Lower leg skin (tissue), 4 donors: ENCODE measurements at regions not wholly inside any gene's neighbourhood (a gene's known extent, or its start where the extent isn't known, plus 50 kb on each side); places are given as distances from the start of the nearest gene placed in this dataset.

ENCODE experiments used
- DNase-seq, 2 donors: peaks; one replicate each; pipeline ENCODE4 v3.0.0-alpha.2; 2019; ENCODE audit warnings: low spot score in 2 of 2
- H3K4me3 ChIP-seq: fragments of 200-600 bp; sonication (generic); 2 replicates; pipeline ENCODE4 v1.5.1; 2017; ENCODE audit warnings: mild to moderate bottlenecking, low read depth; ENCODE audit not compliant: poor library complexity, severe bottlenecking
- POLR2A ChIP-seq, 2 donors: fragments of 450-650 bp; IDR thresholded peaks; one replicate each; pipeline ENCODE4 v1.6.1; 2016 to 2017; ENCODE audit warnings: antibody characterized with exemption in 2 of 2, mild to moderate bottlenecking in 1 of 2, moderate library complexity in 1 of 2
- WGBS, 2 donors: methylation state at CpG; one replicate each; pipeline ENCODE4 v1.1.5; 2018; 5-methylcytosine and 5-hydroxymethylcytosine counted together
- intact Hi-C: fragments of 100-400 bp; cut with DNase I; formaldehyde crosslinking; loops from one replicate; pipeline ENCODE4 v1.15.0; 2023; ENCODE audit warnings: low total_unique reads
- TF ChIP-seq, protein P1 (sequence below), 3 donors: fragments of 450-650 bp; IDR thresholded peaks; one replicate each; pipeline ENCODE4 v1.5.1; 2016; ENCODE audit warnings: antibody characterized with exemption in 3 of 3, mild to moderate bottlenecking in 3 of 3, moderate library complexity in 2 of 3

DNA sequence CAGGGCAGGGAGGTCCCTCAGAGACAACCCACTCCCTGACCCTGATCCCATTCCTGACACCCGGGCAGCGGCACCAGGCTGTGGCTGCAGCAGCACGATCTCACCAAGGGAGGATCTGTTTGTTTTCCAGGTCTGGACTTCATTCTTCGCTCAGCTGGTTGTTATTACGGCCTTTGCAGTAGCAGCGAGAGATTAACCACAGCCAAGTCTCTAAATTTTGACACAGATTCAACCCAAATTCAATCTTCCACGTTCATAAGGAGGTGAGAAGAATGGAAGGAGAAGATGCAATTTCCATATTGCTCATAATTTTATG, 91.1 kb upstream of the THBS2 start:
- H3K4me3 ChIP-seq, result no peak overlapping the region
- 14 to 23% methylated on average over 7 of the region's 7 CpGs for WGBS, 2 donors
- intact Hi-C loops, result no loop called here
- TF ChIP-seq, protein P1, sequence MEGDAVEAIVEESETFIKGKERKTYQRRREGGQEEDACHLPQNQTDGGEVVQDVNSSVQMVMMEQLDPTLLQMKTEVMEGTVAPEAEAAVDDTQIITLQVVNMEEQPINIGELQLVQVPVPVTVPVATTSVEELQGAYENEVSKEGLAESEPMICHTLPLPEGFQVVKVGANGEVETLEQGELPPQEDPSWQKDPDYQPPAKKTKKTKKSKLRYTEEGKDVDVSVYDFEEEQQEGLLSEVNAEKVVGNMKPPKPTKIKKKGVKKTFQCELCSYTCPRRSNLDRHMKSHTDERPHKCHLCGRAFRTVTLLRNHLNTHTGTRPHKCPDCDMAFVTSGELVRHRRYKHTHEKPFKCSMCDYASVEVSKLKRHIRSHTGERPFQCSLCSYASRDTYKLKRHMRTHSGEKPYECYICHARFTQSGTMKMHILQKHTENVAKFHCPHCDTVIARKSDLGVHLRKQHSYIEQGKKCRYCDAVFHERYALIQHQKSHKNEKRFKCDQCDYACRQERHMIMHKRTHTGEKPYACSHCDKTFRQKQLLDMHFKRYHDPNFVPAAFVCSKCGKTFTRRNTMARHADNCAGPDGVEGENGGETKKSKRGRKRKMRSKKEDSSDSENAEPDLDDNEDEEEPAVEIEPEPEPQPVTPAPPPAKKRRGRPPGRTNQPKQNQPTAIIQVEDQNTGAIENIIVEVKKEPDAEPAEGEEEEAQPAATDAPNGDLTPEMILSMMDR (IDR thresholded peaks at IDR 0.05), result no peak
- TF ChIP-seq POLR2A (IDR thresholded peaks at IDR 0.05), result no peak
- DNase-seq, result no peak

DNA sequence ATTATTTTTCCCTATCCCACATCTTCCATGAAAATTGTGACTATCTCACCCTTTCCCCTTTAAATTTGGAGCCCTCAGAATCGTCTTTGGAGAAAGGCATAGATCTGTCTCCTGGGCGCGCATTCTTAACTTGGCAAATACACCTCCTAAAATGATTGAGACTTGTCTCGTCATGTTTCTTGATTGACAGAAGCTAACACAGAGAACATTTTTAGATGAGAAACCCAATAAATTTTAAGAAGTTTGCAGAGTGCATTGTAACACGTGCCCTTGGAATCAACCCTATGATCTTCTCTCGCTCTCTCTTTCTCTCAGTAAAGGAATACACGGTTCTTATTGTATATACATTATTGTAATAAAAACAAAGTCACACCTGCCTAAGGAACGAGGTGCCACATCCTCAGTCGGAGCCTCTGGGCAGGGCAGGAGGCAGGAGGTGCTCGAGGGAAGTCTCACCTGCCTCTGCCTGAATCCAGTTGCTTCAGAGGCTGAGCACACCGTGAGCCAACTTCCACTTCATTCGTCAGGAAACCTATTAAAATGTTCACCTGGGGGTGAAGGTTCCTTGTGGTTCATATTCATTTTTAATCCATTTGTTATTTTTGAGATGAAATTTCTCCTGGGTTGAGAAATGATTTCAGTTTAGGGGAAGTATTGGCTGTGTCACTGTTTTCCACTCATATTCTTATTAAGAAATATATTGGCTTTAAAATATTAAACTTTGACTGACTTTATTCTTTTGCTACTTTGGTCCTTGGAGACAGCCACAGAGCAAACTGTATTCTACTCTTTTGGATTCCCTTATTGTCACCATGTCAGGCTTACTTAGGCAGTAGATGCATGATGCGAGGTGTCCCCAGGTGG, 90.5 kb upstream of the THBS2 start:
- intact Hi-C loops, result no loop called here
- 34 to 38% methylated on average over 13 of the region's 13 CpGs for WGBS, 2 donors
- DNase-seq, result no peak
- H3K4me3 ChIP-seq, result no peak overlapping the region
- TF ChIP-seq, protein P1 (IDR thresholded peaks at IDR 0.05), result no peak
- TF ChIP-seq POLR2A (IDR thresholded peaks at IDR 0.05), result no peak

DNA sequence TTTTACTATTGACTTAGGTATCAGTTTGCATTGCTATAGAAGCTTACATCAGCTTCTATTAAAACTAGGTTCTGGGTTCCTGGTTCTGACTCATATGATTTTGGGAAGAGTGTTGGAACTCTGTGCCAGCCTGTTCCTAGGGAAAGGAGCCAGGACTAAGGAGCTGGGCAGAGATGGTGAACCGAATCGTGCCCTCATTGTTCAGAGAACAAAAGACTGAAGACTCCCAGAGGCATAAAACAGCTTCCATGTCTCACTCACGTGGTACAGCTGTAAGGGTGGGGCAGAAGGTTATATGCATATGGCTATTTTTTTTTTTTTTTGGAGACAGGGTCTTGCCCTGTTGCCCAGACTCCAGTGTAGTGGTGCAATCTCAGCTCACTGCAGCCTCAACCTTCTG, 89.1 kb upstream of the THBS2 start:
- WGBS, 2 donors, result 31 to 34% methylated on average over 3 of the region's 3 CpGs
- DNase-seq, result no peak
- TF ChIP-seq, protein P1 (IDR thresholded peaks at IDR 0.05), result no peak
- TF ChIP-seq POLR2A (IDR thresholded peaks at IDR 0.05), result no peak
- intact Hi-C loops, result no loop called here
- H3K4me3 ChIP-seq, result no peak overlapping the region

DNA sequence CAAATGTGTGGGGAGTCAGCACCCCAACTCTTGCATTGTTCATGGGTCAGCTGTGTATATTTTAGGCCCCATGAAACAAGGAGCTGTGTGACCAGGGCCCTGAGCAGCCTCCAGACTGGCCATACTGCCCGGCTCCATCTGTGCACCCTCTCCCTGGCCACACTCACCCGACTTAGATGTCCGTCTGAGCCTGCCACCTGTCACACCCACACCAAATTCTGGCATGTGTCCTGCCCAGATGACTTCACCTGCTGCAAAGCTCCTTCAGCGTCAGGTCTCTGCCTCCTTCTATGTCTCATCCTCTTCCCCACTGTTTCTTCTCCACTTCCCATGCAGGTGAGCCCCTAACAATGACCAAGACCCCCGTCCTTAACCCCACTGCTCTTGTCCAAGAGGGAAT, 88.1 kb upstream of the THBS2 start:
- 64 to 65% methylated on average over 5 of the region's 5 CpGs for WGBS, 2 donors
- no peak overlapping the region for H3K4me3 ChIP-seq
- intact Hi-C loops, result no loop called here
- TF ChIP-seq, protein P1 (IDR thresholded peaks at IDR 0.05), result no peak
- TF ChIP-seq POLR2A (IDR thresholded peaks at IDR 0.05), result no peak
- DNase-seq, result no peak

DNA sequence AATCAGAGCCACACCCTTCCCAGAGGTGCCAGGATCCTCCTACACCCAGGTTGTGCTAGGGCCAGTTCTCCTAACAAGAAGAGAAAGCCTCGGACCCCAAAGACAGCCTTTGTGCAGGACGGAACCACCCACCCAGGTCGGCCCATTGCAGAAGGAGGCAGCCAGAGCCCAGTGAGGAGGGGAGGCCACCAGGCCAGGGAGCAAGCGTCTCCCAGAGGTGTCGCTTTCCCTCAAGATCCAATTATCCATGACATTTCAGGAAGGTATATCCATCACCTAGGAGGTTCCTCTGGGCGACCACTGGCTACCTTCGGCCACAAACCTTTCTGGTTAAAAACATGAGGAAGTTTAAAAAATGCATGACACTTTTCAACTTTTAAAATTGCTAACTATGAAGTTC, 87.4 kb upstream of the THBS2 start:
- intact Hi-C loops, result no loop called here
- 89 to 93% methylated on average over 7 of the region's 7 CpGs for WGBS, 2 donors
- TF ChIP-seq POLR2A (IDR thresholded peaks at IDR 0.05), result no peak
- TF ChIP-seq, protein P1 (IDR thresholded peaks at IDR 0.05), result no peak
- no peak overlapping the region for H3K4me3 ChIP-seq
- no peak for DNase-seq

DNA sequence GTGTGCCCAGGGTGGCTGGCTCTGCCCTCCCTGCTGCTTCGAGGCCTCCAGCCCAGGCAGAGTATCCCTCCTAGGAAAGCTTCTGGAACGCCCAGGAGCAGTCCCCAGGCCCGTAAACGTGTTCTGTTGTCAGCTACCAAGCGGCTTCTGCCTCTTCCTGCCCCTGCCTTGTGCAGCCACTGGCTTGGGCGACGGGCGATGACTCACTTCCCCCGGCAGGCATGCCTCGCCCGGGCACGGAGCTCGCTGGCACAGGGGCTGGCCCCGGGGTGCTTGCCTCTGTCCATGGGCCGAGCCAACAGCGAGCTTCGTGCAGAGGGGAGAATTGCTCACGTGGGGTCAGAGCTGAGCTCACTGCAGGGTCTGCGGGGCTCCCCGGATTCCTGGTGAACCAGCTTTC, 86.7 kb upstream of the THBS2 start:
- no peak overlapping the region for H3K4me3 ChIP-seq
- no peak for TF ChIP-seq POLR2A (IDR thresholded peaks at IDR 0.05)
- TF ChIP-seq, protein P1 (IDR thresholded peaks at IDR 0.05), result no peak
- 25 to 41% methylated on average over 13 to 18 of the region's 20 CpGs for WGBS, 2 donors
- intact Hi-C loops, result no loop called here
- DNase-seq, result no peak
